GF-D8 (cell line): ENCODE measurements at regions not wholly inside any gene's neighbourhood (a gene's known extent, or its start where the extent isn't known, plus 50 kb on each side); places are given as distances from the start of the nearest gene placed in this dataset.

Source experiments
- DNase-seq: peaks from one replicate; lab custom pipeline; 2025; lab: John Stamatoyannopoulos, UW

DNA sequence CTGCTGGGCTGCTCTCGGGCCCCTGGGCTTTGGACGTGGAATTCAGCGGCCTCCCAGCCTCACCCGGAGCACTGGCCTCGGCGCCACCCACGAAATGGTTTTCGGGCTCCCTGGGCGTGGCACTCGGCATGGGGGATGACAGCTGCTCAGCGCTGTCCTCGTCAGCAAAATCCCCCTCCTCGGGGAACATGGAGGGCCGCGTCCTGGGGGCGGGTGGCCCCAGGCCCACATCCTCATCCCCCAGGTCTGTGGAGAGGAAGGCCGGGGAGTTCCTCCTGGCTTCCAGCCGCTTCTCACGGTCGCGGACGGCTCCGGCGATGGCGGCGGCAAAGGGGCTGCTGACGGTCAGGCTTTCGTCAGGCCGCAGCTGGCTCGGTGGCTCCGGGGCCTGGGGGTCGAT, 88.4 kb downstream of the CTTN start:
- DNase-seq = no peak

GRCh38 chr11:70487160-70487559, 88.8 kb downstream of the CTTN start:
- no peak for DNase-seq

DNA sequence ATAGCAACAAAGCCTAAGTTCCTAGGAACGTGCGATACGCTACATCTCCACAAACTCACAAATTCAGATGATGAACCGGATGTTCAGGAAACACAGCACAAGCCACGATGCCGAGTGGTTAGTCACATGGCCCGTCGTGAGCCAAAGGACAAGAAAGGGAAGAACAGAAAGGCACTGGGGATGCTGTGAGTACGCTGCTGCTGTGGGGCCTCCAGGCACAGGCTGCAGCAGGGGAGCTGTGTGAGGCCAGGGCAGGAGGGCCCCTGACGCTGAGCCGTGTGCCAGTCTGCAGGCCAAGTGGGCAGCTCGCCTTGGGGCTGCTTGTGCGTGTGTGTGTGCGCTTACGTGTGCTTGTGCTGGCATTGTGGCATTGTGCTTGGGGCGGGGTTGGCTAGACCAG, 89.4 kb downstream of the CTTN start:
- no peak for DNase-seq

GRCh38 chr11:70488171-70488703, 89.9 kb downstream of the CTTN start:
- no peak for DNase-seq

- no peak for DNase-seq
These were observed 90.9 kb downstream of the CTTN start for GRCh38 chr11:70489276-70489675.

GRCh38 chr11:70490208-70490607, 91.9 kb downstream of the CTTN start:
- DNase-seq = no peak

- DNase-seq = no peak
These were observed 92.6 kb downstream of the CTTN start for GRCh38 chr11:70490723-70491558.

DNA sequence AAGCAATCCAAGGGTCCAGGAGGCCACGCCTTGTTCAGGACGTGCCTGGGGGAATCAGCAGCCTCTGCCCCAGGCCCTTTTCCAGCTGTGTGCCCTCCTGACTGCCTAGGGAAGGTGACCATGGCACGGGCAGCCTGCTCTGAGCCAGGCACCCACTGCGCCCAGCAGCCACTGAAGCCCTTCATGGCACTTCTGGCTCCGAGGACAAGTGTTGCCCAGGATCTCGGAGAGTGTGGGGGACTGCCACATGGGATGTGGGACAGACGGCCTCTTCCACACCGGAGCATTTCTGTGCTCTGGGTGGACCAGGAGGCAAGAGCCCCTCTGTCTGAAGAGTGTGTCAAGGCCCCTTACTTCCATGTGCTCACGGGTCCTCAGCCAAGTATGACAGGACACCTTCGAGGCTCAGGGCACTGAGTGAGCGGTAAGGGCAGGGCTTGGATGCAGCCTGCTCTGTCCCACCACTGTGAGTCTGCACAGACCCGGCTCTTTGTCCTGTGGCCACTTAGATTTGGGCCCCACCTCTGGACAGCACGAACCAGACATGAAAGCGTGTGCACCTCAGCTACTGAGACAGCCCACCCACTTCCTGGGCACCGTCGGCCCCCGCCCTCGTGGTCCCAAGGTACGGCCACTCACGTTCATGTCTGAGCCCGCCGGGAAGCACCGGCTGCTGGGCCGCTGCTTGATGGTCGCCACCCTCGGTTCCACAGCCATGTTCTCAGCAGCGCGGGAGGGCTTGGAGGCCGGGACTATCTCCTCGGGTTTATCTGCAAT, 93.6 kb downstream of the CTTN start:
- no peak for DNase-seq

DNA sequence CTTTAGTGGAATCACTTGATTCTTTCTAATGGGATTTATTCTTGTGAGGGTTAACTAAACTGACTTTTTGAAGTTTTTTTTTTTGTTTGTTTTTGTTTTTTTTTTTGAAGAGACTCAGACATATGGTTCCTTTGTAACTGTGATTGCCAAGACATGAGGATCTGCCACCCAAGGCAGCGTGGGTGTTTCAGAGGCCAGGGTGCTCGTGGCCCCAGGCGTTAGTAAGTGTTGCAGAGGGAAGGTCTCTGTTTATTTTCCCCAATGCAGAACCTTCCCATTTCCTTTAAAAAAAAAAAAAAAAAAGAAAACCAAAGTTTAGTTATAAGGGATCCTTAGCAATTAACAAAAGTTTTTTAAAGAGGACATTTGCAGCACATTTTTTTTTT, 94.8 kb downstream of the CTTN start:
- no peak for DNase-seq

DNA sequence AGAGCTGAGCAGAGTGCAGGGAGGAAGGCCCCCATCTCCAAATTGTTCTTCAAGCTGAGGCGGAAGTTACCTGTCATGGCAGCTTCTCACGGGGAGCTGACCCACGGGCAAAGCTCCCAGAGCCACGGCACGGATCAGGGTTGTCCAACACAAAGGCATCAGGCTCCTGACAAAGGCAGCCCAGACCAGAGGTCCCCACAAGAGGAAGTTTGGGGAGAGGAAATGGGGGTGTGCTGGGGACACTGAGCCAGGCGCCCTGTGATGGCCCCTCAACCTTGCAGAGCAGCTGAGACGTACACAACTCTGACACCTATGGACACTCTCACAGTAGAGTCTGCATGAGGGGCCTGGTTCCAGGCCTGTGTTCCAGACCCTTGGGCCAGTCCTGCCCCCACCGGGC, 95.6 kb downstream of the CTTN start:
- DNase-seq = no peak

DNA sequence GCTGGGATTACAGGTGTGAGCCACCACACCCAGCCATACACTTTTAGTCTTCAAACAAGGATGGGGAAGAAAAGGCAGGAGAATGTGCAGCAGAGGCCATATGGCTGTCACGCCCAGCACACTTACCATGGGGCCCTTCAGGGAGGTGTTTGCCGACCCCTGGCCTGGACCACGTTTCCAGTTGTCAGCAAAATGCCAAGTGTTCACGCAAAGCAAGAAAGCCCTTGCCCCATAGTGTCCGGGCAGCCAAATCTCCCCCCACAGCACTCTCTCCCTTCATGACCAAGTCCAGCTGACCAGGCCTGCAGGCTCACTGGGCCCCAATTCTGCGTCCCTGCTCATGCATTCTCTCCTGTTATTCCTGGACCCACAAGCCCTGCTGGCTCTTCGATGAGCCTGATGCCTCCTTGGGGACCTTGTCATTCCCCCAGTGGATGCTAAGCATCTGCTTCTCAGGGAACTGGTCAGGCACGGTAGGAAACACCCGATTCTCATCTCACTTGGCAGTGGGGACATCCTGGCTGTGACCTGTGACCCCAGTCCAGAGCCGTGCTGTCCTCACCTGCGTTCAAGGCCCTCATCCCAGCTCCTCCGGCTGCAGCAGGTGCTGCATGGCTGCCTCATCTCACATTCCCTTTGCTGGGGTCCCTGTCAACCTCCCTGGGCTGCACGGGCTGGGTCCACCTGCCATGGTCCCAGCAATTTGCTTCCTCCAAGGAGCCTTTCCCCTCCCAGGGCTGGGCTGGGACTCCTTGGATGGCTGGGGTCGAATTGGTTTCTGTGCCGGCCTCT, 96.4 kb downstream of the CTTN start:
- no peak for DNase-seq

GRCh38 chr11:70495351-70496310, 97.3 kb downstream of the CTTN start:
- DNase-seq = no peak

- DNase-seq = no peak
These were observed 98.5 kb downstream of the CTTN start for GRCh38 chr11:70496591-70497535.

- DNase-seq = no peak
These were observed 99.3 kb downstream of the CTTN start for GRCh38 chr11:70497536-70498075.

DNA sequence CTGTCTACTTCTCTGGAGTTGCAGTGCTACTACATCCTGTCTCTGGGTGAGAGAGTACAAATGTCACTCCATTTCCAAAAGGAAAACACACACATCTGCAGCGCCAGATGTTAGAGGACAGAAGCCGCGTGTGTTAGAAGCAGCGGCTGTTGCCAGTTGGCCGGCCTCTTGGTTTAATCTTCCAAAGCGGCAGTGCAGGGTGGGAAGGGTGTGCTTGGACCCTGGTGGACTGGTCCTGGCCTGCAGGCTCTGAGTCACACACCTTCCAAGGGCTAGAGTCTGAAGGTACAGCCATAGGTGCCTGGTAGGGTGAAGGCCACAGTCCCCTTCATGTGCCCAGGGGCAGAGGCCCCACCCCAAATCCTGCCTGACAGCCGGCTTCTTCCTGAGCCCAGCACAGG, 99.8 kb downstream of the CTTN start:
- DNase-seq = no peak

- DNase-seq = no peak
These were observed 100.9 kb downstream of the CTTN start for GRCh38 chr11:70498976-70499801.

DNA sequence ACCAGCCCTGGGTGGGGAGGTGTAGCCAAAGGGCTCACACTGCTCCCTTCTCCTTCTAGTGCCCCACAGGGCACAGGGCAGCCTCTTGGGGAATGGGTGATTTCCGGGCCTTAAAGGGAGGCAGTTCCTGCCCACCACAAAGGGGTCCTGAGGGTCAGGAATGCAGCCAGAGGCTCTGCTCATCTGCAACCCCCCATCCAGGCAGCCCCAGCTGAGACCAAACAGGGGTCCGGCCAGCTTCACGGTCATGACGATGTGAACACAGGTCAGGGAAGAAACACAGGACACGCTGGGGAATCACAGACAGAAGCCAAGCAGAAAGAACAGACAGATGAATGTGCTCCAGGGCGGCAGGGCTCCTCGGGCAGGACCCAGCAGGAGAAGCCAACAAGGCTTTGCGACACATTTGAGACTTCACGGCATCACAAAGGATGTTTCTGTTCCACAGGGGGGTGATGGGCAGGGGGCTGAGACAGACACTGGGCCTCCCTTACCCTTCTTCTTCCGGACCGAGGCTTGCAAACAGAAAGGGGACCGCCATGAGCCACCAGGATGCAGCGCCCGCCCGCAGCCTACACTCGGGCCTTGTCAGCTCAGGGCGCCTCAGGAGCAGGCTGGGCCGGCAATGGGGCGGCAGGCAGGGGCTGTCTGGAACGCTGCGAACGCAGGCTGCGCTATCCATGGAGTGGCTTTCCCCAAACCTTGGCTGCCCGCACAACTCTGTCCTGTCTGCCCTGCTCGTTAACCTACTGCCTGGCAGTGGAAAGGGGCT, 101.9 kb downstream of the CTTN start:
- DNase-seq = no peak
